ENCODE measurements at regions not wholly inside any gene's neighbourhood (a gene's known extent, or its start where the extent isn't known, plus 50 kb on each side); places are given as distances from the start of the nearest gene placed in this dataset.

DNA sequence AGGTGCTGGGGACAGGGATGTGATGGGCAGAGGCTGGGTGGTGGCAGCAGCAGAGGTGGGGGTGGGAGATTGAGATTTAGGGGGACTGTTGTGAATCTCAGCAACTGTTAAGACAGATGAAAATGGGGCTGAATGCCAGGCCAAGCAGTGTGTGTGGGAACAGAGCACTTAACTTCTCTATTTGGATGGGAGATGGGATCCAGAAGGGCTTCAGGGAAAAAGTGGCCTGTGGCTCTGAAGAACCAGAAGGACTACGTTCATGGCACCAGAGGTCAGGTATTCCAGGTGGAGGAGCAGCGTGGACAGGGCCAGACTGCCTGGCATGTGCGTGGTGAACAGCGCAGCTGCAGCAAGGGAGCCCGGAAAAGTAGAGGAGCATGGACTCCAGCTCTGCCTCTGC, 82.6 kb upstream of the SYT13 start:
- FAIRE-seq: no peak
- intact Hi-C loops (cut with micrococcal nuclease): no loop called here

More for the DNA sequence above, 82.6 kb upstream of the SYT13 start:
- no peak for DNase-seq (ENCODE audit: low read depth, low spot score)
- no peak for TF ChIP-seq EZH2 (IDR thresholded peaks at IDR 0.05; ENCODE audit: borderline replicate concordance, low read depth, low read length, severe bottlenecking)
- no peak for TF ChIP-seq FOS (IDR thresholded peaks at IDR 0.05; ENCODE audit: borderline replicate concordance, insufficient read depth, low read length)
- TF ChIP-seq, protein P1, sequence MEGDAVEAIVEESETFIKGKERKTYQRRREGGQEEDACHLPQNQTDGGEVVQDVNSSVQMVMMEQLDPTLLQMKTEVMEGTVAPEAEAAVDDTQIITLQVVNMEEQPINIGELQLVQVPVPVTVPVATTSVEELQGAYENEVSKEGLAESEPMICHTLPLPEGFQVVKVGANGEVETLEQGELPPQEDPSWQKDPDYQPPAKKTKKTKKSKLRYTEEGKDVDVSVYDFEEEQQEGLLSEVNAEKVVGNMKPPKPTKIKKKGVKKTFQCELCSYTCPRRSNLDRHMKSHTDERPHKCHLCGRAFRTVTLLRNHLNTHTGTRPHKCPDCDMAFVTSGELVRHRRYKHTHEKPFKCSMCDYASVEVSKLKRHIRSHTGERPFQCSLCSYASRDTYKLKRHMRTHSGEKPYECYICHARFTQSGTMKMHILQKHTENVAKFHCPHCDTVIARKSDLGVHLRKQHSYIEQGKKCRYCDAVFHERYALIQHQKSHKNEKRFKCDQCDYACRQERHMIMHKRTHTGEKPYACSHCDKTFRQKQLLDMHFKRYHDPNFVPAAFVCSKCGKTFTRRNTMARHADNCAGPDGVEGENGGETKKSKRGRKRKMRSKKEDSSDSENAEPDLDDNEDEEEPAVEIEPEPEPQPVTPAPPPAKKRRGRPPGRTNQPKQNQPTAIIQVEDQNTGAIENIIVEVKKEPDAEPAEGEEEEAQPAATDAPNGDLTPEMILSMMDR (IDR thresholded peaks at IDR 0.05; ENCODE audit: extremely low read depth in 1 of 2, insufficient read depth in 1 of 2, low read depth in 1 of 2, low read length in 2 of 2): no peak
- no peak for TF ChIP-seq JUN (IDR thresholded peaks at IDR 0.05; ENCODE audit: borderline replicate concordance, insufficient read depth, insufficient read length, low read depth)
- TF ChIP-seq GATA2 (IDR thresholded peaks at IDR 0.05; ENCODE audit: insufficient read depth, insufficient read length, low read depth, low read length): no peak
- no peak for TF ChIP-seq POLR2A (IDR thresholded peaks at IDR 0.05; ENCODE audit: low read depth, low read length)
- TF ChIP-seq POLR2AphosphoS5 (IDR thresholded peaks at IDR 0.05; ENCODE audit: insufficient read depth, low read depth, low read length): no peak
- no peak for TF ChIP-seq MAX (IDR thresholded peaks at IDR 0.05; ENCODE audit: insufficient read depth, insufficient read length)
- TF ChIP-seq MYC (IDR thresholded peaks at IDR 0.05; ENCODE audit: low read depth, low read length): no peak
- dilution Hi-C loops (cut with MboI; ENCODE audit: extremely low pct_ligation_motif_present, low sequenced_read_pairs): no loop called here
- Histone ChIP-seq H3K4me1 (ENCODE audit: control insufficient read depth, extremely low read depth, insufficient read depth, low read length) (no peaks in the 10 kb centered on the region), H3K27me3 (ENCODE audit: control insufficient read depth in 2 of 2, insufficient read depth in 2 of 2, low read length in 2 of 2) (peaks cover 9 to 14% of the 10 kb centered on the region in 2 experiments), H3K4me2 (ENCODE audit: insufficient read depth, low read length) (no peak overlapping the region), H4K20me1 (replicated peaks; ENCODE audit: control insufficient read depth, extremely low read depth, insufficient read depth, low read length) (no peaks in the 10 kb centered on the region), H3K27ac (ENCODE audit: insufficient read depth, low read depth, low read length) (no peak overlapping the region), H3K9me3 (replicated peaks; ENCODE audit: control insufficient read depth, insufficient read depth, low read length) (no peaks in the 10 kb centered on the region), H2AFZ (ENCODE audit: low read depth, low read length) (no peak overlapping the region), H3K9ac (replicated peaks; ENCODE audit: extremely low read depth, insufficient read depth, low read length) (no peak overlapping the region), H3K79me2 (ENCODE audit: control insufficient read depth, insufficient read depth, low read length) (no peaks in the 10 kb centered on the region), H3K9me1 (replicated peaks; ENCODE audit: control insufficient read depth, extremely low read depth, insufficient read depth, low read length) (no peaks in the 10 kb centered on the region), H3K36me3 (ENCODE audit: control insufficient read depth in 2 of 2, extremely low read depth in 1 of 2, insufficient read depth in 2 of 2, low read length in 2 of 2) (no peaks in the 10 kb centered on the region), H3K4me3 (replicated peaks in 1 of 3; ENCODE audit: insufficient read depth in 1 of 3, low read depth in 1 of 3, low read length in 3 of 3) (no peak overlapping the region)
- BruUV-seq (replicated peaks): no TSS peak
- POLR2A ChIA-PET: no interaction called here
- CTCF ChIA-PET: interaction anchor here (1.2 to 9.2 kb wide), 3 partner anchors 19 to 403 kb away, joined by 3 to 349 read pairs (median 3); no protein-coding TSS in a partner anchor

Data from endothelial cell of umbilical vein (primary cell).